ENCODE measurements at regions not wholly inside any gene's neighbourhood (a gene's known extent, or its start where the extent isn't known, plus 50 kb on each side); places are given as distances from the start of the nearest gene placed in this dataset.
"Not testable (repeated sequence)": the region's sequence is repeated elsewhere in the genome, so short reads cannot be mapped to it uniquely, and the experiment has no call there.

- H3K4me3 Mint-ChIP-seq: no peak overlapping the region
- H3K4me1 Mint-ChIP-seq (ENCODE audit: low read depth): peaks cover 1% of the 10 kb centered on the region
These were observed 428.6 kb downstream of the PTPRC start for GRCh38 chr1:199067483-199067882.

GRCh38 chr1:199071080-199071479, 432.2 kb downstream of the PTPRC start:
- DNase-seq (no peak), ATAC-seq (no peak)
- Mint-ChIP-seq H3K4me3 (no peak overlapping the region), H3K4me1 (ENCODE audit: low read depth) (peaks cover 3% of the 10 kb centered on the region), H3K27me3 (ENCODE audit: low read depth) (no peaks in the 10 kb centered on the region), H3K9me3 (no peaks in the 10 kb centered on the region), H3K36me3 (ENCODE audit: insufficient read depth) (no peaks in the 10 kb centered on the region)

More at GRCh38 chr1:199067483-199067882, 428.6 kb downstream of the PTPRC start:
- H3K9me3 Mint-ChIP-seq: no peaks in the 10 kb centered on the region
- no peak for DNase-seq
- H3K27me3 Mint-ChIP-seq (ENCODE audit: low read depth): no peaks in the 10 kb centered on the region
- H3K36me3 Mint-ChIP-seq (ENCODE audit: insufficient read depth): no peaks in the 10 kb centered on the region
- ATAC-seq: no peak

DNA sequence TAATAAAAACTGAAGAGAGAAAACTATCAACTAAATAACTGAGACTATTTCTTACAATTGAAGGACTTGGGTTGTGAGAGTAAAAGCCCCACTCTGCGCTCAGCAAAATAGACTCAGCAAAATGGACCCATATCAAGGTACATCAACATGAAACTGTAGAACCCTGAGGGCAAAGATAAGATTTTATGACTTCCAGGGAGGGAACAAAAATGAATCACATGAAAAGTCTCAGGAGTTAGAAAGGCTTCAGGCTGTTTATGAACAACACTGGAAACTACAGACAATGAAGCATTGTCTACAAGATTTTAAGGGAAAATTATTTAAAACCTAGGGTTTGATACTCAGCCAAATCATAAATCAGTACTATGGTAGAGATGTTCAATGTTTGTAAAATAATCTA, 434.3 kb downstream of the PTPRC start:
- Mint-ChIP-seq H3K9me3 (no peaks in the 10 kb centered on the region), H3K27me3 (ENCODE audit: low read depth) (no peaks in the 10 kb centered on the region), H3K36me3 (ENCODE audit: insufficient read depth) (no peaks in the 10 kb centered on the region), H3K4me1 (ENCODE audit: low read depth) (peaks cover 2% of the 10 kb centered on the region), H3K4me3 (no peak overlapping the region)
- ATAC-seq (no peak), DNase-seq (no peak)

- peaks cover 2% of the 10 kb centered on the region for H3K4me1 Mint-ChIP-seq (ENCODE audit: low read depth)
- no peaks in the 10 kb centered on the region for H3K36me3 Mint-ChIP-seq (ENCODE audit: insufficient read depth)
- DNase-seq (no peak), ATAC-seq (no peak)
- no peaks in the 10 kb centered on the region for H3K9me3 Mint-ChIP-seq
- no peaks in the 10 kb centered on the region for H3K27me3 Mint-ChIP-seq (ENCODE audit: low read depth)
- no peak overlapping the region for H3K4me3 Mint-ChIP-seq
These were observed 437.0 kb downstream of the PTPRC start for GRCh38 chr1:199075792-199076191.

DNA sequence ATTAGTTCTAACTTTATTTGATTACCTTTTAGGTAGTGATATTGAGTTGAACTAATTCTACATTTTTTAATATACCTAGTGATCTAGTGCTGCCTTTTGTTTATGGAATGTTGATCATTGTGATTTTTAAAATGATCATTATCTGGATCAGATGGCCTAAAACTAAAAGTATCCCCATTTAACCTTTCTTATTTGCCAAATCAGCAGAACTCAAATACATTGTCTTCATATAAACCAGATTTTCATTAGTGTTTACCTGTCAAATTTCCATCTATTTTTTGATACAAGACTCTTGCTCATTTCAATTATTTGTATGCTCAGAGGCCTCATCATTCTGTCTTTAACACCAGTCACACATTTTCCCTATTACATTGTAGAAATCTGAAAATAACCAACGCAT, 441.2 kb downstream of the PTPRC start:
- no peak overlapping the region for H3K4me3 Mint-ChIP-seq
- H3K27me3 Mint-ChIP-seq (ENCODE audit: low read depth): no peaks in the 10 kb centered on the region
- no peaks in the 10 kb centered on the region for H3K9me3 Mint-ChIP-seq
- no peaks in the 10 kb centered on the region for H3K36me3 Mint-ChIP-seq (ENCODE audit: insufficient read depth)
- peaks cover 1% of the 10 kb centered on the region for H3K4me1 Mint-ChIP-seq (ENCODE audit: low read depth)
- DNase-seq (no peak), ATAC-seq (no peak)

DNA sequence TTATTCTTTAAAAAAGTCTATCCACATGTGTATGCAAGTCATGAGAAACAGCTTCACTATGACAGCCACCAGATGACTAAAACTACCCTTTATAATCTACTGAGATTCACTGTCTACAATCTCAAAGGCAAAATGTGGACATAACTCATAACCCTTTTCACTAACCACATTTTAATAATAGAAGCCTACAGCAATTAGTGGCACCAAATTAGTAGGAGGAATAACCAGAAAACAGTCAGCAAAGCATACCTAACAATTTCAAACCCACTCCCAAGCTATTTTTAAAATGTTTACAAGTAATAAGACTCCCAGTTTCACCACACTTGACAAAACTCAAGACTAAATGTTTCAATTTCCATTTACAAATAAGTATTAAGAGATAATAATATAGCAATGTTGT, 442.9 kb downstream of the PTPRC start:
- peak in 1 of 2 donors; percentile 52 for ATAC-seq
- no peaks in the 10 kb centered on the region for H3K27me3 Mint-ChIP-seq (ENCODE audit: low read depth)
- no peaks in the 10 kb centered on the region for H3K36me3 Mint-ChIP-seq (ENCODE audit: insufficient read depth)
- H3K4me1 Mint-ChIP-seq (ENCODE audit: low read depth): peaks cover 2% of the 10 kb centered on the region
- no peak overlapping the region for H3K4me3 Mint-ChIP-seq
- no peak for DNase-seq
- no peaks in the 10 kb centered on the region for H3K9me3 Mint-ChIP-seq

DNA sequence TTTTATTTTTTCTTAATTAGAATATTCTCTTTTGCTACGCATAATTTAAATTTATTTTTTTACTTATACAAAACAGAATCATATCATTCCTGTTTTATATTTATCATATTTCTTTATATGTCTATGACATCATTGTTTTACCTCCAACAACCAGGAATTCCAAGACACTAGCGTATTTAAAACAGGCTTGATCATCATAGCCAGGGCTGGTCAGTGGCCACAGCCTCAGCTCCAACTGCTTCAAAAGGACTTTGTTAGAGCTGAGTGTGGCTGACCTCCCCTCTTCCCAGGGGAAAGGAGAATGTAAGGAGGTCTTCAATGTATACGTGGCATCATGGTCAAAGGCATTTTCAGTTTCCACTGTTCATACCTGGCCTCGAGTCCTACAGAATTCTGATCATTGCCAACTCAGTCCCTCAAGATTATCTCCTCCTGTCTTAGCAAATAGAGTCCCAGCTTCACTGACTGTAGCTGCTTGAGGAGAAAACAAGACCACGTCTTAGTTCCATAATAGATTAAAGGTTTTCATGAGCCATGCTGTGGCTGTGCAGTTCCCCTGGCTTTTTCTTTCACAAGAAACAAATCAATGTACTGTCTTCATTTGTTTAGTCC, 444.0 kb downstream of the PTPRC start:
- ATAC-seq: no peak
- H3K36me3 Mint-ChIP-seq (ENCODE audit: insufficient read depth): no peaks in the 10 kb centered on the region

DNA sequence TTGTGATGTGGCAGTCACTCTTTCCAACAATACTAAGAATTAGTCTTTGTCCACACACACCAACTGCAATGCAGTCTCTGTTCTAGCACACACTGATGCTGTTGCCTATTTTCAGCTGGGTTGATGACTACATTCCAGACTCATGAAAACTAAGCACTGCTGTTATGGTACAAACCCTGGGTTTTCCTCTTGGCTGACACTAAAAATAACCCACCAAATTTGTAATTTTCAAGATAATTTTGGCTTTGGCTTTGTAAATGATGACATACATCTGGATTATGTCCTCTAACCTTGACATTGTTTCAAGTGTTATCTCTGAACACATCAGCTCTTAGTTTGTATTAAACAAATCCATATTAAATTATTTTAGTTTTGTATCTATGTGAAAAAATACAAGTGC, 444.8 kb downstream of the PTPRC start:
- H3K36me3 Mint-ChIP-seq (ENCODE audit: insufficient read depth): no peaks in the 10 kb centered on the region
- no peak overlapping the region for H3K4me3 Mint-ChIP-seq
- ATAC-seq (no peak), DNase-seq (no peak)
- H3K9me3 Mint-ChIP-seq: no peaks in the 10 kb centered on the region
- no peaks in the 10 kb centered on the region for H3K27me3 Mint-ChIP-seq (ENCODE audit: low read depth)
- H3K4me1 Mint-ChIP-seq (ENCODE audit: low read depth): peaks cover 7% of the 10 kb centered on the region

More for the DNA sequence above, 444.0 kb downstream of the PTPRC start:
- no peaks in the 10 kb centered on the region for H3K9me3 Mint-ChIP-seq
- H3K4me3 Mint-ChIP-seq: no peak overlapping the region
- peaks cover 6% of the 10 kb centered on the region for H3K4me1 Mint-ChIP-seq (ENCODE audit: low read depth)
- H3K27me3 Mint-ChIP-seq (ENCODE audit: low read depth): no peaks in the 10 kb centered on the region
- no peak for DNase-seq

GRCh38 chr1:199084293-199084692, 445.5 kb downstream of the PTPRC start:
- DNase-seq: no peak
- Mint-ChIP-seq H3K4me3 (no peak overlapping the region), H3K9me3 (no peaks in the 10 kb centered on the region), H3K36me3 (ENCODE audit: insufficient read depth) (no peaks in the 10 kb centered on the region), H3K27me3 (ENCODE audit: low read depth) (no peaks in the 10 kb centered on the region), H3K4me1 (ENCODE audit: low read depth) (peaks cover 12% of the 10 kb centered on the region)
- ATAC-seq: no peak

- no peak for ATAC-seq
- Mint-ChIP-seq H3K4me1 (ENCODE audit: low read depth) (peaks cover 24% of the 10 kb centered on the region), H3K27me3 (ENCODE audit: low read depth) (no peaks in the 10 kb centered on the region), H3K9me3 (no peaks in the 10 kb centered on the region), H3K4me3 (no peak overlapping the region), H3K36me3 (ENCODE audit: insufficient read depth) (no peaks in the 10 kb centered on the region)
- no peak for DNase-seq
These were observed 447.1 kb downstream of the PTPRC start for GRCh38 chr1:199085903-199086302.

GRCh38 chr1:199087144-199087543, 448.3 kb downstream of the PTPRC start:
- DNase-seq (no peak), ATAC-seq (no peak)
- no peaks in the 10 kb centered on the region for H3K9me3 Mint-ChIP-seq
- H3K27me3 Mint-ChIP-seq (ENCODE audit: low read depth): no peaks in the 10 kb centered on the region
- no peak overlapping the region for H3K4me3 Mint-ChIP-seq
- H3K4me1 Mint-ChIP-seq (ENCODE audit: low read depth): peaks cover 24% of the 10 kb centered on the region
- H3K36me3 Mint-ChIP-seq (ENCODE audit: insufficient read depth): no peaks in the 10 kb centered on the region

GRCh38 chr1:199089393-199090122, 450.7 kb downstream of the PTPRC start:
- DNase-seq (peak; percentile 7), ATAC-seq (peak; percentile 88 to 92)
- Mint-ChIP-seq H3K9me3 (no peaks in the 10 kb centered on the region), H3K4me3 (no peak overlapping the region), H3K36me3 (ENCODE audit: insufficient read depth) (no peaks in the 10 kb centered on the region), H3K4me1 (ENCODE audit: low read depth) (peaks cover 24% of the 10 kb centered on the region), H3K27me3 (ENCODE audit: low read depth) (no peaks in the 10 kb centered on the region)

DNA sequence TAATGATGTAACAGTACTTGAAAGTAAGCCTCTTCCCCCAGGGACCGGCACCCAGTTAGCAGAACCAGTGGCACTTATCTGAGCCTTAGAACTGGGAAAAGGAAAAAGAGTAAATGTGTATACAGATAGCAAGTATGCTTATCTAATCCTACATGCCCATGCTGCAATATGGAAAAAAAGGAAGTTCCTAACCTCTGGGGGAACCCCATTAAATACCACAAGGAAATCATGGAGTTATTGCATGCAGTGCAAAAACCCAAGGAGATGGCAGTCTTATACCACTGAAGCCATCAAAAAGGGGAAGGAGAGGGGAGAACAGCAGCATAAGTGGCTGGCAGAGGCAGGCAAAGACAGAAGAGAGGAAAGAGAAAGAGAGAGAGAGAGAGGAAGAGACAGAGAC, 456.8 kb downstream of the PTPRC start:
- H3K27me3 Mint-ChIP-seq (ENCODE audit: low read depth); H3K4me3 Mint-ChIP-seq; DNase-seq; H3K9me3 Mint-ChIP-seq; ATAC-seq; H3K36me3 Mint-ChIP-seq (ENCODE audit: insufficient read depth); H3K4me1 Mint-ChIP-seq (ENCODE audit: low read depth): not testable (repeated sequence)

DNA sequence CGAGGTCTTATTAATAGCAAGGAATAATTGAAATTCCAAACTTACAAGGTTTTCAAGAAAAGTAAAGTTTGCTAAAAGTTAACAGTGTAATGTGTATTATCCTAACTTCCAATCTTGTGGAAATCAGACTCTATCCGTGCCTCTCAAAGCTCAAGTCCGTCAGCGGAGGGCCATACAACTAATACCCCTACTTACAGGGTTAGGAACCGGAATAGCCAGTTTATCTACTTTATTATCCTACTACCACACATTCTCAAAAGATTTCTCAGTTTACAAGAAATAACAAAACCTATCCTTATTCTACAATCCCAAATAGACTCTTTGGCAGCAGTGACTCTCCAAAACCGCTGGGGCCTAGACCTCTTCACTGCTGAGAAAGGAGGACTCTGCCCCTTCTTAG, 457.8 kb downstream of the PTPRC start:
- Mint-ChIP-seq H3K9me3 (no peaks in the 10 kb centered on the region), H3K36me3 (ENCODE audit: insufficient read depth) (no peaks in the 10 kb centered on the region), H3K4me3 (no peak overlapping the region), H3K4me1 (ENCODE audit: low read depth) (peaks cover 3% of the 10 kb centered on the region), H3K27me3 (ENCODE audit: low read depth) (no peaks in the 10 kb centered on the region)
- DNase-seq (no peak), ATAC-seq (no peak)

GRCh38 chr1:199098468-199098867, 459.6 kb downstream of the PTPRC start:
- ATAC-seq (no peak), DNase-seq (no peak)
- no peaks in the 10 kb centered on the region for H3K36me3 Mint-ChIP-seq (ENCODE audit: insufficient read depth)
- H3K4me1 Mint-ChIP-seq (ENCODE audit: low read depth): peaks cover 7% of the 10 kb centered on the region
- no peaks in the 10 kb centered on the region for H3K27me3 Mint-ChIP-seq (ENCODE audit: low read depth)
- H3K4me3 Mint-ChIP-seq: no peak overlapping the region
- no peaks in the 10 kb centered on the region for H3K9me3 Mint-ChIP-seq
